RWPE1 (cell line): ENCODE measurements at regions not wholly inside any gene's neighbourhood (a gene's known extent, or its start where the extent isn't known, plus 50 kb on each side); places are given as distances from the start of the nearest gene placed in this dataset.
"Not testable (repeated sequence)": the region's sequence is repeated elsewhere in the genome, so short reads cannot be mapped to it uniquely, and the experiment has no call there.

Source experiments
- CTCF ChIA-PET: fragments of 350-600 bp; sonication (Branson Sonifier 250); formaldehyde crosslinking; extraction: SDS; loops from one replicate; lab custom pipeline; 2021; lab: Yijun Ruan, JAX
- POLR2A ChIA-PET: fragments of 400-600 bp; formaldehyde crosslinking; extraction: SDS; loops from one replicate; lab custom pipeline; 2020; ENCODE audit warnings: antibody characterized with exemption; ENCODE audit not compliant: low non-redundant PET; lab: Yijun Ruan, JAX
- DNase-seq: peaks from one replicate; pipeline ENCODE4 v3.0.0; 2012; ENCODE audit warnings: low spot score
- H3K27ac ChIP-seq: fragments of 450-650 bp; 2 replicates; pipeline ENCODE4 v1.5.1; 2017
- CTCF ChIP-seq: fragments of 450-650 bp; conservative IDR thresholded peaks from 2 replicates; pipeline ENCODE4 v1.5.1; 2017; ENCODE audit warnings: low read depth, mild to moderate bottlenecking

GRCh38 chr1:4133297-4133938 lies 233.3 kb upstream of the C1orf174 start:
- no peak overlapping the region for H3K27ac ChIP-seq
- CTCF ChIA-PET: interaction anchor here (0.7 kb wide), 1 partner anchor 19 kb away, joined by 3 read pairs; no protein-coding TSS in a partner anchor
- DNase-seq: no peak
- TF ChIP-seq CTCF: no peak
- POLR2A ChIA-PET: no interaction called here

DNA sequence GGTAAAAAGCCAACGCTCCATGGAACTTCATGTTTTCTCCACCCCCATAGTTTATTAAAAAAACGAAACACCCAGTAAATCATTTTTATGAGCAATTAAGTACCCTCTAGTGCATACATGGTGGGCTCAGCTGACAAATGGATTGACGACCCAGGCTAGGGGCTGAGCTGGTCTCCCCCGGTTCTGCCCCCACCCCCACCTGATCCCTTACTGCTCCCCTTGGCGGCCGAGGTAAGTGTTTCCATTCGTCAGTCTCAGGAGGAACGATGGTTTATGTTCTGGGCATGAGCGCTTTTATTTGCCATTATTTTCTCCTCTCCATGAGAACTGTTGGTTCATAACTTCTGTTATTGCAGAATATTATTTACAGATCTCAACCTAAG lies 233.9 kb upstream of the C1orf174 start:
- ChIA-PET POLR2A (interaction anchor here (0.7 kb wide), 1 partner anchor 36 kb away, joined by 4 read pairs; no protein-coding TSS in a partner anchor), CTCF (interaction anchor here (0.7 kb wide), 1 partner anchor 19 kb away, joined by 3 read pairs; no protein-coding TSS in a partner anchor)
- no peak for DNase-seq
- no peak for TF ChIP-seq CTCF
- no peak overlapping the region for H3K27ac ChIP-seq

DNA sequence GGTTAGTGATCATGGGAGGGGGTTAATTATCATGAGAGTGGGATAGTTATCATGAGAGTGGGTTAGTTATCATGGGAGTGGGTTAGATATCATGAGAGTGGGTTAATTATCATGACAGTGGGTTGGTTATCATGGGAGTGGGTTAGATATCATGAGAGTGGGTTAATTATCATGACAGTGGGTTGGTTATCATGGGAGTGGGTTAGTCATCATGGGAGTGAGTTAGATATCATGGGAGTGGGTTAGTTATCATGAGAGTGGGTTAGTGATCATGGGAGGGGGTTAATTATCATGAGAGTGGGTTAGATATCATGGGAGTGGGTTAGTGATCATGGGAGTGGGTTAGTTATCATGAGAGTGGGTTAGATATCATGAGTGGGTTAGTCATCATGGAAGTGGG lies 235.8 kb upstream of the C1orf174 start:
- DNase-seq: not testable (repeated sequence)

DNA sequence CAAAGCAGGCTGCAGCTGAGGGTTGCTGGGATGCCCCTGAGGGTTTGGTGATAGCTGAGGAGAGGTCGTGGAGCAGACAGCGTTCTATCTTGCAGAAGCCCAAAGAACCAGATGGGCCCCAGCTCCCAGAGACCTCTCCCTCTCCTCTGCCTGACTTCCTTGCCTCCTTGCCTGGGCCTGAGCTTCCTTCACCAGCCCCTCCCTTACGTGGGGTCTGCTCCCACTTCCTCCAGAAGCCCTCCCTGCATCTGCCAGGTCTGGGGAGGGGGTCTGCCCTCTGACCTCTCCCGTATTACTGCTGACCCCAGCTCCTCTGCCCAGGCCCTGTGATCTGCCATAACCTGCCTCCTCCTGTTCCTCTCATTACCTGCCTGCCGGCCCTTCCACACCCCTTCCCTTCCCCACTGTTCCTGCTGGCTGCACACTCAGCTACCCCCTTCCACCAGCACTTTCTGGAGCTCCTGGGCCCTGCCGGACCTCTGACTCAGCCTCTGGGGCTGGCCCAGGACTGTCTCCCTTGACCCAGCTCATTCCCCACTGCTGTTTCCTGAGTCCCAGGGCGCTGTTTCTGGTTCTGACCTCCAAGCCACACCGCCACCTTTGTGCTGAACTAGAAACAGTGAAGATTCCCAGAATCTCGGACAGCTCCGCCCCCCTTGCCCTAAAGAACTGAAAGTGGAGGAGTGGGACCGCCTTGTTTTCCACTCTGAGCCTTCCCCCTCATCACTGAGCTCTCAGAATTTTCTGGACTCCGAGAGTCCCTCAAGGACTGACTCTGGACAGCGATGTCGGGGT lies 237.7 kb upstream of the C1orf174 start:
- ChIA-PET CTCF (no interaction called here), POLR2A (no interaction called here)
- DNase-seq: no peak
- no peak overlapping the region for H3K27ac ChIP-seq
- TF ChIP-seq CTCF: no peak

More for the DNA sequence above, 235.8 kb upstream of the C1orf174 start:
- H3K27ac ChIP-seq, POLR2A ChIA-PET, CTCF ChIA-PET: not testable (repeated sequence)

DNA sequence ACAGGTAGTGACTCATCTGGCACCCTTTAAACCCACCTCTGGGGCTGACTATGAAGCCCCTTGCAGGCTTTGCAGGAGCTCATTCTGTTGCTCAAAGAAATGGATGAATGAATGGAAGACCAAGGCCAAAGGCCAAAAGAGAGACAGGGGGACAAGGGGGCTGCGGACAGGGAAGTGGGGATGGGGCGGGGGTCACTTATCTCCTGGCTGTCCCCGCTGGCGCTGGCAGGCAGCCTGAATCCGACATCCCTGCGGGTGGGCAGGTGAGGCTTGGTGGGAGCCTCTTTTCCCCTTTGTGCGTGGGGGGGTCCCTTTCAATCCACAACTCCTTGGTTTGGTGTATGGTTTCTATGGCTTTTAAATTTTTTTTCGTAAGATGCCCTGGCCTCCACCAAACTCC lies 239.6 kb upstream of the C1orf174 start:
- no peak for DNase-seq
- TF ChIP-seq CTCF: no peak
- no peak overlapping the region for H3K27ac ChIP-seq
- CTCF ChIA-PET: no interaction called here
- POLR2A ChIA-PET: no interaction called here

GRCh38 chr1:4140241-4140640 lies 240.2 kb upstream of the C1orf174 start:
- no peak for DNase-seq
- H3K27ac ChIP-seq: no peak overlapping the region
- TF ChIP-seq CTCF: no peak
- ChIA-PET POLR2A (no interaction called here), CTCF (interaction anchor here (0.6 kb wide), 1 partner anchor 480 kb away, joined by 5 read pairs; no protein-coding TSS in a partner anchor)

DNA sequence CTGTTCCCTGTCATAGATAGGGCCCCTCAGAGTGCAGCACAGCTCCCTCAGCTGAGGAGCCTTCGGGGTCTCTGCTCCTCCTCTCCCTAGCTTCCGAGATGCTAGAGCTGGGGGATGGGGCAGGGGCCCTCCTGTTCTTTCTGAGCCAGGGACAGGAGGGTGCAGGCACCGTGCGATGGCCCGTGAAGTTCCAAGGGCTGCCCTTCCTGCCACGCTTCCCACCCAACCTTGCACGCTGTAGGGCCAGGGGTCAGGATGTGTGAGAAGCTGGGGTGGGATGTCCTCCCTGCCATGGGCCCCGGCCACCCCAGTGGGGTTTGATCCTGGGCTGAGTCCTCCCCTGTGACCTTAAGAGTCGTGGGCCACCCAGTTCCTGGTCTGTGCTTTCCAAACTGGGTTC lies 240.7 kb upstream of the C1orf174 start:
- CTCF ChIA-PET: no interaction called here
- POLR2A ChIA-PET: no interaction called here
- DNase-seq: no peak

More for the DNA sequence above, 240.7 kb upstream of the C1orf174 start:
- no peak overlapping the region for H3K27ac ChIP-seq
- TF ChIP-seq CTCF: no peak
